ENCODE measurements at regions not wholly inside any gene's neighbourhood (a gene's known extent, or its start where the extent isn't known, plus 50 kb on each side); places are given as distances from the start of the nearest gene placed in this dataset.
"Not testable (repeated sequence)": the region's sequence is repeated elsewhere in the genome, so short reads cannot be mapped to it uniquely, and the experiment has no call there.

DNA sequence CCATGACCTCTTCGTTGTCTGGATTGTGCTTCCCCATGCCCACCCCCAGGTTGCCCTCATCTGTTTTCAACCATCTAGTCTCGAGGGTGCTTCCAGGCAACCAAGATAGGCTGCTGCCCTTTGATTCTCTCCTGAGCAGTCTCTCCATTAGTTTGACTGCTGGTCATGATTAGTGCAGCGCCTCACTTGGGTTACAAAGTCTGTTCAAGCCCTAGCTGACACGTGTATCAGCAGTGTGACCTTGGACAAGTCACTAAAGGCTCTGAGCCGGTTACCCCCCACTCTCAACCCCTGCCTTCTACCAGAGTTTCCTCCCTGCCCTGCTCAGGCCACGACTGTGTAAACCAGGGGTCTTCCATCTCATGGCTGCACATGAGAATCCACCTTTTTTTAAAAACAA, 185.3 kb upstream of the PWP1 start:
- DNase-seq (ENCODE audit: low spot score) = no peak

- no peak for DNase-seq (ENCODE audit: low spot score)
Measured at GRCh38 chr12:107501681-107502080, 183.9 kb upstream of the PWP1 start.

GRCh38 chr12:107503129-107503855, 182.3 kb upstream of the PWP1 start:
- no peak for DNase-seq (ENCODE audit: low spot score)

GRCh38 chr12:107503887-107504885, 181.4 kb upstream of the PWP1 start:
- DNase-seq (ENCODE audit: low spot score) = no peak

DNA sequence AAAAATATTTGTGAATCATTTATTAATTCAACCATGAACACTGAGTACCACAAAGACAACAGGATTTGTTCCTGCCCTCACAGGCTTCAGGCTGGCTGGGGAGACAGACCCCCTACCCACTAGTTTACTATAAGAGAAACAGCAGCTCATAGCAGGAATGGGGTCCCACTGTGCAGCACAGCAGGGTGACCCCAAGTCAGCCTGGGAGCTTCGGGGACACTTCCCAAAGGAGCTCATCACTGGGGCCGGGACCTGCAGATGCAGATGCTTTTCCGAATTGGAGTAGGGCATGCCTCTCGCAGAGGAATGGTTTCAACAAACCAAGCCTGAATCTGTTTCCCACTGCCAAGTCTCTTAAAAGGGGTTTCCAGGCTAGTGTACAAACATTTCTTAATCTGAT, 176.2 kb upstream of the PWP1 start:
- no peak for DNase-seq (ENCODE audit: low spot score)

DNA sequence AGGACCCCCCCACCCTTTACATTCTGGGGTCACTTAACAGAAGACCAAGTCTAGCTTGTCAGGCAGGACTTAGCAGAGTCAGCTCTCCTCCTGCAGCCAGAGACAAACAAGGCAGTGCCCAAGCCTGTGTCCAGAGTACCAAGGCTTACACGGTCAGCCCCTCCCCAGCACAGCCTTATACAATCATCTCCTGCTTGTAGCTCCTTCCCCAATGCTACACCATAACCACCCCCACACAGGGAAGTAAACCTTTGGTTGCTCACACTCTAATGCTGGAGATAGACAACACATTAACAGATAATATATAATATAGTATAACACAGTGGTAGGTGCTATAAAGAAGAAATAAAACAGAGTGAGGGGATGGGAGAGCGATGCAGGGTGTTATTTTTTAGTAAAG, 175.4 kb upstream of the PWP1 start:
- no peak for DNase-seq (ENCODE audit: low spot score)

DNA sequence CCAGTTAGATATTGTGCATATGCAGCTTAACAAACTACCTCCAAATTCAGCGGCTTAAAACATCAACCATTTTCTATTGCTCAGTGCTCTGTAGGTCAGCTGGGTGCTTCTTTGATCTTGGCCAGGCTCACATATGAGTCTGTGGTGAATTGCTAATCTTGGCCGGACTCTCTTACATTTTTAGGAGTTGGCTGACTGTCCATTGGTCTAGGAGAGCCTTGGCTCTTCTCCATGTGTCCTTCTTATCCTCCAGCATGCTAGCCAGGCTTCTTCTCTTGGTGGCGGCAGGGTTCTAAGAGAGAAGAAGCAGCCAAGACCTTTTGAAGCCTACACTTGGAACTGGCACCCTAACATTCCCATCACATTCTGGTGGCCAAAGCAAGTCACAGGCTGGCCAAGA, 174.3 kb upstream of the PWP1 start:
- no peak for DNase-seq (ENCODE audit: low spot score)

DNA sequence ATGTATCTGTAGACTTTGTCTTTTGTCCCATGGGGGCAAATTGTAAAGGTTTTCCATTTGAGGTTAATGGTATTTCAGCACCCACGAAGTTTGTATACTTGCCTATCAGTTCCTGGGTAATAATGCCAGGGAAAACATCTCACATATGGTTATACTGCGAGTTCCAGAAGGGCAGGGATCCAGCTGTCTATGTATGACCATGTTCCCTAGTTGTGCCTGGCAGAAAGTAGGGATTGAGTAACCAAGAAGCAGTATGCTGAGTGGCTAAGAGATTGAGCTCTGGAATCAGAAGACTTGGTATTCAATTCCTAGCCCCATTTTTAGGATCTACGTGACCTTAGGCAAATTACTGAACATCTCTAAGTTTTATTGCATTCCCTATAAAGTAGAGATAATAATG, 173.2 kb upstream of the PWP1 start:
- no peak for DNase-seq (ENCODE audit: low spot score)

DNA sequence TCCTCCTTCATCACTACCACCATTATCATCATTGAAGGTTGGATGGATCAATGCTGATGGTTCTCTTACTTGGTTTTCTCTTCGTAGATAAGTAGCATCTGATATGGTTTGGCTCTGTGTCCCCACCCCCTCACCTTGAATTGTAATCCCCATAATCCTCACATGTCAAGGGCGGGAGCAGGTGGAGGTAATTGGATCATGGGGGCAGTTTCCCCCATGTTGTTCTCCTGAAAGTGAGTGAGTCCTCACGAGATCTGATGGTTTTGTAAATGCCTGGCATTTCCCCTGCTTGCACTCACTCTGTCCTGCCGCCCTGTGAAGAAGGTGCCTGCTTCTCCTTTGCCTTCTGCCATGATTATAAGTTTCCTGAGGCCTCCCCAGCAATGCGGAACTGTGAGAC, 172.4 kb upstream of the PWP1 start:
- DNase-seq (ENCODE audit: low spot score) = no peak

DNA sequence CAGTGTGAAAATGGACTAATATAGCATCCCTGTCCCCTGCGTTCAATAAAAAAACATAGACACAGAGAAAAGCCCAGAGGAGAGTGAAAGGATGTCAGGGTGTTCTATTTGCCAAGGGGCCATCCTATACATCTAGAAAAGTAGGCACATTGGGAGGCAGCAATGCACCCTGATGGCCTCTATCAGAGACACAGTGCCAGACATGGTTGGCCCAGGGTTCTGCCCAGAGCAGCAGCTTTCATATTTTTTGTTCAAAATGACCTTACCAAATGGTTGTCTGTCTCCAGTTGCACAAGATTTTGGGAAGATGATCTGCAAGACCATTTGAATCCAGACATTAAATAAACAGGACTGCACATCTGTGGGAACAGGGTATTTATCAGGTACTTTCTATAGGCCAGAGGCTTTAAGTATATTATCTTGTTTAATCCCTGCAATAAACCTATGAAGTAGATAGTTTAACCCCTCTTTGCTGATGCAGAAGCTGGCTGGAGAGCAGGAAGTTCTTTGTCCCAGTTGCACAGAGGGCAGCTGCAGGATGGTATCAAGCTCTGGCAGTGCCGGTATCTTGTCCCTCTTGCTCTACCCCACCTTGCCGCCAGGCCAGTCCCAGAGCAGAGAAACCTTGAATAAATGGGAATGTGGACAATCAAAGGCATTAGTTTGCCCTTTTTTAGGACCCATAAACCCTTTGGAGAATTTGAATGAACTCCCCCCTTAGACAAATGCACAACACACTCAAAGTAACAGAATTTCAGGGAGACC, 171.8 kb upstream of the PWP1 start:
- no peak for DNase-seq (ENCODE audit: low spot score)

DNA sequence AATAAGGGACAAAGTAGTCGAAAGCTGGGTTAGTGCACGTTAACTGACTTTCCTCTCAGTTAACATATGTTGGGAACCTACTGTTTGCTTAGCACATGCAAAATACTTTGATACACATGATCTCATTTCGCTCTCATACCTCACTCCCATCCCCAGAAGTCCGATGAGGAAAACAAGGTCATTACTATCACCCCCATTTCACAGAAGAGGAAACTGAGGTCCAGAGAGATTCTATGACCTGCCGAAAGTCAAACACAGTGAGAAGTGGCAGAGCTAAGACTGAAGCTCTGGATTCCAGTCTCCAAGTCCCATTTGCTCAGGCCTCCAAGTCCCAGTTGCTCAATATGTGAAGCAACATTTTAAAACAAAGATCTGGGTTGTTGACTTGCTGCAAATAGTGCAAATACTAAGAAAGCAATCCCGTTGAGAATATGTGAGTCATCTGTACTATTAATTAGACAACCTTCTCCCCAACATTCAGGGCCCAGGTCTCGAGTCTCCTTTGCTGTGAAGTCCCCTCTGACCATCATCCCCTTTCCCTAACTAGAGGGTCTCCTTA, 170.6 kb upstream of the PWP1 start:
- no peak for DNase-seq (ENCODE audit: low spot score)

DNA sequence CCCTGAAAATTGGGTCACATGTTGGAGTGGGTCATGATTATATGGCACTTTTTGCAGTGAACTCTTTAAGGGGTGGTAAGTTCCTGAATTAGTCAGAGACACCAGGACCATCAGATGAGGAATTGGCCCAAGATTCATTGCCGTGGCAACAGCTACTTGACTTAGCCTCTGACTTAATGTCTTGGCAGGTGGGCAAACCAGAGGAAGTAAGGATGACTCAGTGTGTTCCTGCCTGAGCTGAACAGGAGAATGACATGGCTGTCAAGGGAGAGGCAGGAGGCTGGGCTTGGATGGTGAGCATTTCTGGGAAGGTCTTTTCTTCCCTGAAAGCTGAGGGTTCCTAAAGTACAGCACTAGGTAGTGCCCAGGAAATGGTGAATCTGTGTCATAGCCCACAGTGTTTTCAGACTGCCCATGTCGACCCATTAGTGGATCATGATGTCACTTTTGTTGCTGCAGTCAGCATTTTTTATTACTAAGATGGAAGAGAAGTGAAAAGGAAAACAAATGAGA, 170.1 kb upstream of the PWP1 start:
- peak; percentile 96 for DNase-seq (ENCODE audit: low spot score)

- not testable (repeated sequence) for DNase-seq (ENCODE audit: low spot score)
Measured at GRCh38 chr12:107517816-107518215, 167.8 kb upstream of the PWP1 start.

- no peak for DNase-seq (ENCODE audit: low spot score)
Measured at GRCh38 chr12:107518868-107519267, 166.7 kb upstream of the PWP1 start.

GRCh38 chr12:107519906-107520859, 165.4 kb upstream of the PWP1 start:
- no peak for DNase-seq (ENCODE audit: low spot score)

GRCh38 chr12:107521826-107522355, 163.7 kb upstream of the PWP1 start:
- DNase-seq (ENCODE audit: low spot score) = no peak

- no peak for DNase-seq (ENCODE audit: low spot score)
Measured at GRCh38 chr12:107522692-107523477, 162.7 kb upstream of the PWP1 start.

DNA sequence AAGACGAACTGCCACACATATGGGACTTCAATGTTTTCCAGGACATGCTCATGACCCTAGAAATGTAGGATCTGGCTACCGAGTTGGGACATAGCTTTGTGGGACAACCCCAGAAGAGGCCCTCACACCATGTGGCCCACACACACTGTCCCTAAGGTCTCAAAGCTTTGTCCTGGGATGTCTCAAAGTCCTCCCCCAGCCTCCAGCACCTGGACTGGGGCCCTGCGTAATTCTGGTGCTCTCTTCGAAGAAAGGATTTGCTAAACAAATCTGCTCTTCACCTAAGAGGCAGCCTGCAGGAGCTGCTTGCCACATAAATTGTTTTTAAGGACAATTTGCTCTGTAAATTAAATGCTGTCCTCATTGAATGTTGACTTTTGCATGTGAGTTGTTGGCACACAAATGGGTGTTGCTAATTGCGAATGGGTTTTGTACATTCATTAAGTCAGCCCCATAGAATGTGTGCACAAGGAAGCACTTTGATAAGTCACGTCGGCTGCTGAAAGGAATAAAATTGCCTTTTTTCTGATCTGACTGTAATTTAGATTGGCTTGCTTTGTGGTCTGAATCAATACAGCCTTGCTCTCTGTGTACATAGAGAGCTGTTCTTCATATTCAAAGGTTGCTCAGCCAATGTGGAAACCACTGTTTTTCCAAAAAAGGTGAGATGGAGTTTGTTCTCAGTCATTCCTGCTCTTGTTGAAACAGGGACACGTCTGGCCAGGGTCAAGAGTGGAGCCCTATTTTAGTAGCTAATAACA, 161.6 kb upstream of the PWP1 start:
- DNase-seq (ENCODE audit: low spot score) = no peak

Measured in A172 (cell line).